Panc1 (cell line): ENCODE measurements at regions not wholly inside any gene's neighbourhood (a gene's known extent, or its start where the extent isn't known, plus 50 kb on each side); places are given as distances from the start of the nearest gene placed in this dataset.

Source experiments
- ATAC-seq: fragments of 200-7000 bp; cut with Tn5 transposase; 2 replicates; pipeline ENCODE4 v1.9.1; 2020; ENCODE audit warnings: mild to moderate bottlenecking, moderate library complexity
- BruUV-seq: library from RNA; stranded (reverse); fragments of 400-500 nt; replicated peaks from 2 replicates; lab custom pipeline; 2021; lab: Mats Ljungman, UMichigan
- CTCF ChIA-PET: fragments of 300-600 bp; sonication (Branson Sonifier 250); formaldehyde crosslinking; loops from one replicate; lab custom pipeline; 2022; ENCODE audit warnings: antibody characterized with exemption; lab: Charles Lee
- POLR2A ChIA-PET: fragments of 300-600 bp; sonication (Branson Sonifier 250); formaldehyde crosslinking; loops from one replicate; lab custom pipeline; 2022; ENCODE audit warnings: antibody characterized with exemption; lab: Charles Lee
- DNase-seq: peaks from one replicate; pipeline ENCODE4 v3.0.0-alpha.2; 2010; ENCODE audit warnings: low read depth, low spot score
- H3K27ac ChIP-seq: 2 replicates; pipeline ENCODE4 v1.5.1; 2011; ENCODE audit warnings: mild to moderate bottlenecking, low read length, inconsistent platforms
- H3K27me3 ChIP-seq: fragments of 200-500 bp; sonication (Bioruptor generic); 2 replicates; pipeline ENCODE4 v1.6.0; 2014; ENCODE audit warnings: low read length, inconsistent platforms; ENCODE audit not compliant: control insufficient read depth, insufficient read depth
- H3K36me3 ChIP-seq: fragments of 200-500 bp; sonication (Bioruptor generic); 2 replicates; pipeline ENCODE4 v1.5.1; 2014; ENCODE audit warnings: inconsistent platforms, mild to moderate bottlenecking, low read length, moderate library complexity; ENCODE audit not compliant: control insufficient read depth, insufficient read depth
- H3K4me1 ChIP-seq: 2 replicates; pipeline ENCODE4 v1.5.1; 2011; ENCODE audit warnings: inconsistent platforms, mild to moderate bottlenecking, low read length, moderate library complexity; ENCODE audit not compliant: control insufficient read depth, insufficient read depth
- H3K4me3 ChIP-seq, 2 experiments: 2 replicates each; pipeline ENCODE4 v1.5.1; 2011 to 2012; ENCODE audit warnings: low read depth in 2 of 2, low read length in 2 of 2, mild to moderate bottlenecking in 2 of 2, inconsistent platforms in 1 of 2, moderate library complexity in 1 of 2
- H3K9me3 ChIP-seq: fragments of 200-500 bp; sonication (Bioruptor generic); 2 replicates; pipeline ENCODE4 v1.5.1; 2014; ENCODE audit warnings: low read depth, mild to moderate bottlenecking, inconsistent platforms, low read length, moderate library complexity; ENCODE audit not compliant: control insufficient read depth, insufficient read depth
- CTCF ChIP-seq: fragments of 450-650 bp; IDR thresholded peaks from 2 replicates; pipeline ENCODE4 v1.5.1; 2017; ENCODE audit warnings: mild to moderate bottlenecking
- POLR2AphosphoS5 ChIP-seq: IDR thresholded peaks from 2 replicates; pipeline ENCODE4 v1.6.1; 2012; ENCODE audit warnings: mild to moderate bottlenecking, low read depth, low read length, moderate library complexity
- REST ChIP-seq, 2 experiments: IDR thresholded peaks; 2 replicates each; pipeline ENCODE4 v1.6.1; 2011 to 2012; ENCODE audit warnings: low read depth in 2 of 2, control low read depth in 1 of 2, low read length in 1 of 2, mild to moderate bottlenecking in 1 of 2, moderate library complexity in 1 of 2; ENCODE audit not compliant: insufficient read depth in 1 of 2
- SIN3A ChIP-seq: IDR thresholded peaks from 2 replicates; pipeline ENCODE4 v1.6.1; 2012; ENCODE audit warnings: low read depth, mild to moderate bottlenecking, low read length, moderate library complexity, borderline replicate concordance; ENCODE audit not compliant: insufficient read depth
- TCF7L2 ChIP-seq: IDR thresholded peaks from 2 replicates; pipeline ENCODE4 v1.6.1; 2011; ENCODE audit warnings: mild to moderate bottlenecking, low read depth, low read length, inconsistent platforms
- in situ Hi-C: cut with HindIII; loops from 2 replicates; pipeline ENCODE4 v1.10.0; 2016; ENCODE audit warnings: low sequenced_read_pairs, low pct_unique_long_range_greater_than_20kb
- intact Hi-C: fragments of 100-400 bp; cut with micrococcal nuclease; formaldehyde crosslinking; loops from one replicate; pipeline ENCODE4 v1.10.0; 2022; ENCODE audit not compliant: unreplicated experiment

- in situ Hi-C loops (no loop called here), intact Hi-C loops (no loop called here)
- ATAC-seq (no peak), DNase-seq (no peak)
- H3K4me1 ChIP-seq: no peaks in the 10 kb centered on the region
- no peaks in the 10 kb centered on the region for H3K27me3 ChIP-seq
- BruUV-seq: no TSS peak
- POLR2A ChIA-PET: no interaction called here
- H3K27ac ChIP-seq: no peak overlapping the region
- CTCF ChIA-PET: no interaction called here
- H3K36me3 ChIP-seq: no peaks in the 10 kb centered on the region
- TF ChIP-seq TCF7L2 (no peak), REST (IDR thresholded peaks at IDR 0.05; ENCODE audit: insufficient read depth in 1 of 2, low read depth in 2 of 2, low read length in 1 of 2) (no peak), CTCF (no peak), SIN3A (no peak), POLR2AphosphoS5 (no peak)
- no peak overlapping the region for H3K4me3 ChIP-seq
- no peaks in the 10 kb centered on the region for H3K9me3 ChIP-seq
These were observed 1344.6 kb downstream of the OLFM4 start for GRCh38 chr13:54373211-54373610.

- TF ChIP-seq CTCF (no peak), POLR2AphosphoS5 (no peak), SIN3A (no peak), TCF7L2 (no peak), REST (IDR thresholded peaks at IDR 0.05; ENCODE audit: insufficient read depth in 1 of 2, low read depth in 2 of 2, low read length in 1 of 2) (no peak)
- ATAC-seq: no peak
- Histone ChIP-seq H3K27ac (no peak overlapping the region), H3K4me1 (no peaks in the 10 kb centered on the region), H3K36me3 (no peaks in the 10 kb centered on the region), H3K9me3 (no peaks in the 10 kb centered on the region), H3K27me3 (no peaks in the 10 kb centered on the region), H3K4me3 (no peak overlapping the region)
- no peak for DNase-seq
- intact Hi-C loops (no loop called here), in situ Hi-C loops (no loop called here)
- ChIA-PET CTCF (no interaction called here), POLR2A (no interaction called here)
- no TSS peak for BruUV-seq
These were observed 1350.8 kb downstream of the OLFM4 start for GRCh38 chr13:54379461-54379860.
